Transverse colon (tissue), 4 donors: ENCODE measurements at regions not wholly inside any gene's neighbourhood (a gene's known extent, or its start where the extent isn't known, plus 50 kb on each side); places are given as distances from the start of the nearest gene placed in this dataset.

Experiments
- DNase-seq: peaks from one replicate; pipeline ENCODE4 v3.0.0-alpha.2; 2019
- H3K27ac ChIP-seq, 4 donors: fragments of 200-600 bp; sonication (generic); 2 replicates each; pipeline ENCODE4 v1.5.1; 2016 to 2018; ENCODE audit warnings: inconsistent platforms in 4 of 4
- H3K27me3 ChIP-seq: fragments of 200-600 bp; sonication (generic); 2 replicates; pipeline ENCODE4 v1.5.1; 2017; ENCODE audit warnings: inconsistent platforms
- H3K36me3 ChIP-seq, 4 donors: fragments of 200-600 bp; sonication (generic); 2 replicates each; pipeline ENCODE4 v1.5.1; 2017 to 2019; ENCODE audit warnings: inconsistent platforms in 4 of 4
- H3K4me1 ChIP-seq, 4 donors: fragments of 200-600 bp; sonication (generic); 2 replicates each; pipeline ENCODE4 v1.5.1; 2017 to 2020; ENCODE audit warnings: inconsistent platforms in 4 of 4
- H3K4me3 ChIP-seq, 4 donors: fragments of 200-600 bp; sonication (generic); 1 replicate in 1 of 4; 2 replicates in 3 of 4; pipeline versions ENCODE4 v1.5.1 to v1.6.1; 2017 to 2019; ENCODE audit warnings: inconsistent platforms in 4 of 4
- H3K9me3 ChIP-seq, 2 donors: fragments of 200-600 bp; sonication (generic); 2 replicates each; pipeline ENCODE4 v1.5.1; 2017 to 2019; ENCODE audit warnings: inconsistent platforms in 2 of 2
- EP300 ChIP-seq: sonication (generic); formaldehyde crosslinking; IDR thresholded peaks from one replicate; pipeline ENCODE4 v1.6.1; 2017; ENCODE audit warnings: antibody characterized with exemption, low read depth
- POLR2A ChIP-seq: fragments of 450-650 bp; IDR thresholded peaks from one replicate; pipeline ENCODE4 v1.6.1; 2016; ENCODE audit warnings: antibody characterized with exemption, mild to moderate bottlenecking, moderate library complexity
- POLR2AphosphoS5 ChIP-seq, 3 donors: sonication (generic); formaldehyde crosslinking; IDR thresholded peaks; one replicate each; pipeline ENCODE4 v1.6.1; 2016; ENCODE audit warnings: antibody characterized with exemption in 3 of 3
- WGBS, 2 donors: methylation state at CpG; one replicate each; pipeline ENCODE4 v1.1.5; 2018; ENCODE audit warnings: low coverage in 1 of 2; 5-methylcytosine and 5-hydroxymethylcytosine counted together
- in situ Hi-C, 4 donors: fragments of 200-750 bp; cut with MboI; loops; one replicate each; pipeline versions ENCODE4 v1.15.0 to v1.15.1; 2017; ENCODE audit warnings: low sequenced_read_pairs in 3 of 4, low pct_ligation_motif_present in 1 of 4, low pct_unique_long_range_greater_than_20kb in 1 of 4
- intact Hi-C: fragments of 100-400 bp; cut with DNase I; formaldehyde crosslinking; loops from one replicate; pipeline ENCODE4 v1.15.1; 2023; ENCODE audit warnings: low total_unique reads
- TF ChIP-seq, protein P1 (sequence below), 5 experiments: fragments of 200-600 bp in 3 of 5; fragments of 450-650 bp in 2 of 5; sonication (generic) in 3 of 5; IDR thresholded peaks; 1 replicate in 2 of 5; 2 replicates in 3 of 5; pipeline ENCODE4 v1.5.1; 2016 to 2017; ENCODE audit warnings: antibody characterized with exemption in 5 of 5, inconsistent platforms in 3 of 5, mild to moderate bottlenecking in 2 of 5, moderate library complexity in 1 of 5

DNA sequence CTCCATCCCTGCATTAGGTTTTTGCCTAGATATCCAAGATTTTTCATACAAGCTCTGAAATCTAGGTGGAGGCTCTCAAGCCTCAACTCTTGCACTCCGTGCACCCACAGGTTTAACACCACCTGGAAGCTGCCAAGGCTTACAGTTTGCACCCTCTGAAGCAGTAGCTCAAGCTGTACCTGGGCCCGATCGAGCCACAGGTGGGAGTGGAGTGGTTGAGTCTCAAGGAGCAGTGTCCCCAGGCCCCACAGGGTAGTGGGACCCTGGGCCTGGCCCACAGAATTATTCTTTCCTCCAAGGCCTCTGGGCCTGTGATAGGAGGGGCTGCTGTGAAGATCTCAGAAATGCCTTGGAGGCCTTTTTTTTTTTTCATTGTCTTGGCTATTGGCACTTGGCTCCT, 973.5 kb upstream of the MAP3K7 start:
- intact Hi-C loops (no loop called here), in situ Hi-C loops (no loop called here)
- no peak for TF ChIP-seq POLR2AphosphoS5 (IDR thresholded peaks at IDR 0.05)
- TF ChIP-seq EP300 = no peak
- TF ChIP-seq, protein P1, sequence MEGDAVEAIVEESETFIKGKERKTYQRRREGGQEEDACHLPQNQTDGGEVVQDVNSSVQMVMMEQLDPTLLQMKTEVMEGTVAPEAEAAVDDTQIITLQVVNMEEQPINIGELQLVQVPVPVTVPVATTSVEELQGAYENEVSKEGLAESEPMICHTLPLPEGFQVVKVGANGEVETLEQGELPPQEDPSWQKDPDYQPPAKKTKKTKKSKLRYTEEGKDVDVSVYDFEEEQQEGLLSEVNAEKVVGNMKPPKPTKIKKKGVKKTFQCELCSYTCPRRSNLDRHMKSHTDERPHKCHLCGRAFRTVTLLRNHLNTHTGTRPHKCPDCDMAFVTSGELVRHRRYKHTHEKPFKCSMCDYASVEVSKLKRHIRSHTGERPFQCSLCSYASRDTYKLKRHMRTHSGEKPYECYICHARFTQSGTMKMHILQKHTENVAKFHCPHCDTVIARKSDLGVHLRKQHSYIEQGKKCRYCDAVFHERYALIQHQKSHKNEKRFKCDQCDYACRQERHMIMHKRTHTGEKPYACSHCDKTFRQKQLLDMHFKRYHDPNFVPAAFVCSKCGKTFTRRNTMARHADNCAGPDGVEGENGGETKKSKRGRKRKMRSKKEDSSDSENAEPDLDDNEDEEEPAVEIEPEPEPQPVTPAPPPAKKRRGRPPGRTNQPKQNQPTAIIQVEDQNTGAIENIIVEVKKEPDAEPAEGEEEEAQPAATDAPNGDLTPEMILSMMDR (IDR thresholded peaks at IDR 0.05) = no peak
- TF ChIP-seq POLR2A = no peak
- WGBS, 2 donors = 78 to 90% methylated on average over 2 to 3 of the region's 3 CpGs
- no peaks in the 10 kb centered on the region for H3K36me3 ChIP-seq
- no peaks in the 10 kb centered on the region for H3K27me3 ChIP-seq
- H3K4me1 ChIP-seq = no peaks in the 10 kb centered on the region
- H3K4me3 ChIP-seq = no peak overlapping the region
- H3K9me3 ChIP-seq = no peaks in the 10 kb centered on the region
- H3K27ac ChIP-seq = no peak overlapping the region
- DNase-seq = no peak

- in situ Hi-C loops (no loop called here), intact Hi-C loops (no loop called here)
- TF ChIP-seq POLR2A (no peak), POLR2AphosphoS5 (IDR thresholded peaks at IDR 0.05) (no peak), EP300 (no peak)
- TF ChIP-seq, protein P1 (IDR thresholded peaks at IDR 0.05) = no peak
- Histone ChIP-seq H3K4me1 (no peaks in the 10 kb centered on the region), H3K9me3 (no peaks in the 10 kb centered on the region), H3K4me3 (no peak overlapping the region), H3K27ac (no peak overlapping the region), H3K27me3 (no peaks in the 10 kb centered on the region), H3K36me3 (no peaks in the 10 kb centered on the region)
- no peak for DNase-seq
- 58% methylated on average over 5 of the region's 5 CpGs for WGBS, 2 donors
Observed at GRCh38 chr6:91540902-91541301, 954.0 kb upstream of the MAP3K7 start.

GRCh38 chr6:91539456-91539855, 952.6 kb upstream of the MAP3K7 start:
- H3K27me3 ChIP-seq = no peaks in the 10 kb centered on the region
- in situ Hi-C loops (no loop called here), intact Hi-C loops (no loop called here)
- no peak overlapping the region for H3K4me3 ChIP-seq
- TF ChIP-seq POLR2AphosphoS5 (IDR thresholded peaks at IDR 0.05) = no peak
- TF ChIP-seq EP300 = no peak
- TF ChIP-seq, protein P1 (IDR thresholded peaks at IDR 0.05) = no peak
- no peak for TF ChIP-seq POLR2A
- H3K27ac ChIP-seq = no peak overlapping the region
- no peaks in the 10 kb centered on the region for H3K9me3 ChIP-seq
- no peak for DNase-seq
- H3K36me3 ChIP-seq = no peaks in the 10 kb centered on the region
- no peaks in the 10 kb centered on the region for H3K4me1 ChIP-seq
- WGBS, 2 donors = 76 to 82% methylated on average over 3 of the region's 3 CpGs

GRCh38 chr6:91538622-91539021, 951.8 kb upstream of the MAP3K7 start:
- H3K27me3 ChIP-seq = no peaks in the 10 kb centered on the region
- no peak for TF ChIP-seq EP300
- TF ChIP-seq, protein P1 (IDR thresholded peaks at IDR 0.05) = no peak
- TF ChIP-seq POLR2A = no peak
- no peak for TF ChIP-seq POLR2AphosphoS5 (IDR thresholded peaks at IDR 0.05)
- DNase-seq = no peak
- no peak overlapping the region for H3K4me3 ChIP-seq
- H3K9me3 ChIP-seq = no peaks in the 10 kb centered on the region
- intact Hi-C loops = no loop called here
- H3K27ac ChIP-seq = no peak overlapping the region
- H3K4me1 ChIP-seq = no peaks in the 10 kb centered on the region
- WGBS, 2 donors = 73 to 95% methylated on average over 3 to 4 of the region's 4 CpGs
- in situ Hi-C loops = no loop called here
- H3K36me3 ChIP-seq = no peaks in the 10 kb centered on the region
